ENCODE measurements at regions not wholly inside any gene's neighbourhood (a gene's known extent, or its start where the extent isn't known, plus 50 kb on each side); places are given as distances from the start of the nearest gene placed in this dataset.

- no peak for DNase-seq
Measured at GRCh38 chr13:90393408-90393807, 954.1 kb upstream of the MIR17HG start.

GRCh38 chr13:90395348-90395747 lies 952.1 kb upstream of the MIR17HG start:
- DNase-seq, result no peak

GRCh38 chr13:90395846-90396245 lies 951.6 kb upstream of the MIR17HG start:
- no peak for DNase-seq

- no peak for DNase-seq
Measured at GRCh38 chr13:90396266-90396665, 951.2 kb upstream of the MIR17HG start.

- no peak for DNase-seq
Measured at GRCh38 chr13:90397503-90397902, 950.0 kb upstream of the MIR17HG start.

GRCh38 chr13:90400372-90400771 lies 947.1 kb upstream of the MIR17HG start:
- DNase-seq, result no peak

- no peak for DNase-seq
Measured at GRCh38 chr13:90401150-90401549, 946.3 kb upstream of the MIR17HG start.

GRCh38 chr13:90402102-90402501 lies 945.4 kb upstream of the MIR17HG start:
- DNase-seq, result no peak

GRCh38 chr13:90402613-90403012 lies 944.9 kb upstream of the MIR17HG start:
- no peak for DNase-seq

- DNase-seq, result no peak
Measured at GRCh38 chr13:90403330-90404082, 944.0 kb upstream of the MIR17HG start.

GRCh38 chr13:90405301-90405700 lies 942.2 kb upstream of the MIR17HG start:
- no peak for DNase-seq

GRCh38 chr13:90412980-90413379 lies 934.5 kb upstream of the MIR17HG start:
- DNase-seq, result no peak

GRCh38 chr13:90413548-90413947 lies 933.9 kb upstream of the MIR17HG start:
- DNase-seq, result no peak

- no peak for DNase-seq
Measured at GRCh38 chr13:90414691-90415596, 932.5 kb upstream of the MIR17HG start.

- DNase-seq, result no peak
Measured at GRCh38 chr13:90415902-90416301, 931.6 kb upstream of the MIR17HG start.

- DNase-seq, result no peak
Measured at GRCh38 chr13:90416519-90416918, 931.0 kb upstream of the MIR17HG start.

- DNase-seq, result no peak
Measured at GRCh38 chr13:90416938-90417337, 930.5 kb upstream of the MIR17HG start.

- no peak for DNase-seq
Measured at GRCh38 chr13:90420683-90421082, 926.8 kb upstream of the MIR17HG start.

- DNase-seq, result no peak
Measured at GRCh38 chr13:90427322-90428272, 919.9 kb upstream of the MIR17HG start.

GRCh38 chr13:90428522-90429210 lies 918.8 kb upstream of the MIR17HG start:
- no peak for DNase-seq

GRCh38 chr13:90430127-90430526 lies 917.4 kb upstream of the MIR17HG start:
- DNase-seq, result no peak

- no peak for DNase-seq
Measured at GRCh38 chr13:90436697-90437096, 910.8 kb upstream of the MIR17HG start.

All from activated CD4-positive, alpha-beta T cell treated with anti-CD3 and anti-CD28 coated beads for 48 hours (primary cell).